ENCODE measurements at regions not wholly inside any gene's neighbourhood (a gene's known extent, or its start where the extent isn't known, plus 50 kb on each side); places are given as distances from the start of the nearest gene placed in this dataset.

DNA sequence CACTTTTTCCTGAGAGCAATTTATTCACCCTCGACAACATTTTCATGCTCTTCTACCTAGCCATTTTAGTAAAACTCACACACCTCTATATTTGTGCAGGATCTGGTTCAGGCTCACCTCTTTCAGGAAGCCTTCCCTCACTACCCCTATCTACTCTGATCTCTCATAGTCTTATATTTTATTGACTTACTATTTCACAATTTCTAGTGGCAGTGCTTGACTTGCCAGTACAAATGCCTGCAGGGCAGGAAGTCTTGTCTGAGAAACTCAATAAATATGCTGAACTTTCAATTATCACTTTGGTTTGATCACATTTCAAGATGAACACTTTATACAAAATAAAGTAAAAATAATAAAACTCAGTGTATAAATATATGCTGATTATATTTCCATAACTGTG lies 226.8 kb downstream of the CETN3 start:
- TF ChIP-seq, protein P1, sequence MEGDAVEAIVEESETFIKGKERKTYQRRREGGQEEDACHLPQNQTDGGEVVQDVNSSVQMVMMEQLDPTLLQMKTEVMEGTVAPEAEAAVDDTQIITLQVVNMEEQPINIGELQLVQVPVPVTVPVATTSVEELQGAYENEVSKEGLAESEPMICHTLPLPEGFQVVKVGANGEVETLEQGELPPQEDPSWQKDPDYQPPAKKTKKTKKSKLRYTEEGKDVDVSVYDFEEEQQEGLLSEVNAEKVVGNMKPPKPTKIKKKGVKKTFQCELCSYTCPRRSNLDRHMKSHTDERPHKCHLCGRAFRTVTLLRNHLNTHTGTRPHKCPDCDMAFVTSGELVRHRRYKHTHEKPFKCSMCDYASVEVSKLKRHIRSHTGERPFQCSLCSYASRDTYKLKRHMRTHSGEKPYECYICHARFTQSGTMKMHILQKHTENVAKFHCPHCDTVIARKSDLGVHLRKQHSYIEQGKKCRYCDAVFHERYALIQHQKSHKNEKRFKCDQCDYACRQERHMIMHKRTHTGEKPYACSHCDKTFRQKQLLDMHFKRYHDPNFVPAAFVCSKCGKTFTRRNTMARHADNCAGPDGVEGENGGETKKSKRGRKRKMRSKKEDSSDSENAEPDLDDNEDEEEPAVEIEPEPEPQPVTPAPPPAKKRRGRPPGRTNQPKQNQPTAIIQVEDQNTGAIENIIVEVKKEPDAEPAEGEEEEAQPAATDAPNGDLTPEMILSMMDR (IDR thresholded peaks at IDR 0.05): no peak
- TF ChIP-seq POLR2A (IDR thresholded peaks at IDR 0.05): no peak
- no peak for ATAC-seq
- intact Hi-C loops (cut with DNase I): no loop called here
- no peak for DNase-seq
- H3K4me3 ChIP-seq: no peak overlapping the region
- no peaks in the 10 kb centered on the region for H3K36me3 ChIP-seq (replicated peaks in 1 of 2; ENCODE audit: insufficient read depth in 1 of 2, low read depth in 2 of 2)
- no peaks in the 10 kb centered on the region for H3K9me3 ChIP-seq
- peaks cover 7% of the 10 kb centered on the region for H3K4me1 ChIP-seq
- H3K27ac ChIP-seq: no peak overlapping the region
- WGBS, 2 donors: 88 to 93% methylated on average over 1 of the region's 1 CpG
- H3K27me3 ChIP-seq: no peaks in the 10 kb centered on the region

DNA sequence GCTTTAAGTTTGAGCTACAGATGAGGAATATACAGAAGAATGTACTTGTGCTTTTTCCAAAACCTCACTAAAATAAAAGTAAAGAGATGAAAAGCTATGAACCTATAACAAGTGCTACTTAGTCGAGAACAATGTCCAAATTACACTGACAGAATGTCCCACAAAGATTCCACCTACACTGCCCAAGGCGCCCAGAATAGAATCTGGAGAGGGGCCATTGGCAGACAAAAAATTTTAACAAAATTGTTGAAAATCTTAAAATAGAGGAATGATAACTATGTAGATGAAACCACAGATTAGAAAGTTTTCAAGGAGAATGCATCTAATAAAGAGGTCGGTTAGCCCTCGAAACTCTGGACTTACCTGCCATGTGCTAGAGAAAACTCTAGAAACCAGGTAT lies 235.3 kb downstream of the CETN3 start:
- Histone ChIP-seq H3K4me1 (peaks cover 11% of the 10 kb centered on the region), H3K9me3 (no peaks in the 10 kb centered on the region), H3K27ac (no peak overlapping the region), H3K36me3 (replicated peaks in 1 of 2; ENCODE audit: insufficient read depth in 1 of 2, low read depth in 2 of 2) (no peaks in the 10 kb centered on the region), H3K27me3 (no peaks in the 10 kb centered on the region), H3K4me3 (no peak overlapping the region)
- ATAC-seq: no peak
- TF ChIP-seq, protein P1 (IDR thresholded peaks at IDR 0.05): no peak
- no peak for TF ChIP-seq POLR2A (IDR thresholded peaks at IDR 0.05)
- no peak for DNase-seq
- WGBS, 2 donors: 80 to 83% methylated on average over 4 of the region's 4 CpGs
- intact Hi-C loops (cut with DNase I): no loop called here

DNA sequence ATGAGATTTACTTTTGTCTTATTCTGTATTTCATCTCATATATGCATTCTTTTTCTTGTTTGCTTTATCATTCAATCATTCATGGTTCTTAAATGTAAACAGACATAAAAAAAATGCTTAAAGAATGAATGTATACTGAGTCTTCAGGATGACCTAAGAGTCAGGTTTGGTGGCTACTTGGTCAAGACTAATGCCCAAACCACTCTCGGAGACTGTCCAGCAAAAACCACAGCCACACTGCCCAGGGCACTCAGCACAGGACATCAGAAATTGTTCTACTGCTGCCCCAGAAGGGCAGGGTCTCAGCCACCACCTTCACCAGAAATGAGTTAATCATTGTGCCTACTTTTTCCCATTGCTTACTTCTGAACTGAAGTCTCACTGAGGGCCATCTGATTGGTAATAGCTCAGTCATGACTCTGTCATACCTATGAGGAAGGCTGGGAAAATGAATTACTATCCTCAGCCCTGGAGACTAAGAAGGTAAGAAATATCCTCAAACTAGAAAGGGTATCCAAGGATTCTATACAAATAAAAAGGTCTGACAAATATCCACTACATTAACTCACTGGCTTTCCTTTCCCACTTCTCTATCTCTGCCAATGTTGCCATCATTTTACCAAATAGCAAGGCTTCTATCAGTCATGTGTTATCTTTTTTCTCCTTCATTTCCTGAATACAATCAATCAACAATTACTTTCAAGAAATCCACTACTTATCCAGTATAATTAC lies 236.1 kb downstream of the CETN3 start:
- DNase-seq (no peak), ATAC-seq (no peak)
- Histone ChIP-seq H3K27me3 (no peaks in the 10 kb centered on the region), H3K27ac (no peak overlapping the region), H3K4me3 (no peak overlapping the region), H3K9me3 (no peaks in the 10 kb centered on the region), H3K36me3 (replicated peaks in 1 of 2; ENCODE audit: insufficient read depth in 1 of 2, low read depth in 2 of 2) (no peaks in the 10 kb centered on the region), H3K4me1 (peaks cover 15% of the 10 kb centered on the region)
- intact Hi-C loops (cut with DNase I): no loop called here
- TF ChIP-seq POLR2A (IDR thresholded peaks at IDR 0.05): no peak
- TF ChIP-seq, protein P1 (IDR thresholded peaks at IDR 0.05): no peak
- 78 to 86% methylated on average over 1 of the region's 1 CpG for whole genome bisulfite sequencing, 2 donors

DNA sequence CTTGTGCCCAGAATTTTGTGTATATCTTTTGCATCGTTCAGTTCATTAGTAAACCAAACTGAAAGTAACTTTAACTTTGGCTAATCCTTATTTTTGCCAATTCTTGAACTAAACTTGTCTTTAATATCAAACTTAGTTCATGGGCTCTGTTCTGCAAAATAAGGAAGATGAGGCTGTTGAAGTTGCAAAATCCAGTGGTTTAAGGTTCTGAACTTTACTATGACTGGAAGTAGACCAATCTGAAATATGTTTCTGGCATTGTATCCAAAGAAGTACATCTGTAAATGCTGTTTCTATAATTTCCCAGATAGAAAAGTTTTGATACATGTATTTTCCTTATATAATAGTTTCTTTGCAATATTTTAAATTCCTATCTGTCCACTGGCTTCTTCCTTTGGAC lies 238.1 kb downstream of the CETN3 start:
- no peak for TF ChIP-seq POLR2A (IDR thresholded peaks at IDR 0.05)
- TF ChIP-seq, protein P1 (IDR thresholded peaks at IDR 0.05): no peak
- no peak for DNase-seq
- Histone ChIP-seq H3K4me3 (no peak overlapping the region), H3K27ac (no peak overlapping the region), H3K4me1 (peaks cover 15% of the 10 kb centered on the region), H3K36me3 (replicated peaks in 1 of 2; ENCODE audit: insufficient read depth in 1 of 2, low read depth in 2 of 2) (no peaks in the 10 kb centered on the region), H3K27me3 (no peaks in the 10 kb centered on the region), H3K9me3 (no peaks in the 10 kb centered on the region)
- ATAC-seq: no peak
- WGBS, 2 donors: 0% methylated on average over 1 of the region's 1 CpG
- intact Hi-C loops (cut with DNase I): no loop called here

DNA sequence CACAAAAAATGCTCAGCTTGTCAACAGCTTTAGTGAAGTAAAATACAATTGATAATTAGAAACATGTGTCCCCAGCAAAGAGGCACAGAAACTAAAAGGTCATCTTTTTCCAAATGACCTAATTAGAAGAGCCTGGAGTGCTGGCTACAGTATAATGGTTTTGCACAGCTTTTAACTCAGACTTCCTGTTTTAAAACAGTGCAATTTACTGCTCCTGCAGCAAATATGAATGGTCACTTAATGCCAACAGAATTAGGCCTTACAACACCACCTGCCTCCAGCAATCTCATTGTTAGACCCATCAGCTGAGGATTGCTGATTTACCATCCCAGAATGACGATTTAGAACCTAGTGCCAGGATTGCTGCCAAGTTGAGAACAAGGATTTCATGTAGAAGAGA lies 239.3 kb downstream of the CETN3 start:
- WGBS, 2 donors: 37 to 39% methylated on average over 1 of the region's 1 CpG
- ATAC-seq (no peak), DNase-seq (no peak)
- Histone ChIP-seq H3K27me3 (no peaks in the 10 kb centered on the region), H3K4me1 (peaks cover 15% of the 10 kb centered on the region), H3K27ac (no peak overlapping the region), H3K4me3 (no peak overlapping the region), H3K36me3 (replicated peaks in 1 of 2; ENCODE audit: insufficient read depth in 1 of 2, low read depth in 2 of 2) (no peaks in the 10 kb centered on the region), H3K9me3 (no peaks in the 10 kb centered on the region)
- TF ChIP-seq, protein P1 (IDR thresholded peaks at IDR 0.05): no peak
- TF ChIP-seq POLR2A (IDR thresholded peaks at IDR 0.05): no peak
- intact Hi-C loops (cut with DNase I): no loop called here
